HG02798 (cell line): ENCODE measurements at regions not wholly inside any gene's neighbourhood (a gene's known extent, or its start where the extent isn't known, plus 50 kb on each side); places are given as distances from the start of the nearest gene placed in this dataset.
"Not testable (repeated sequence)": the region's sequence is repeated elsewhere in the genome, so short reads cannot be mapped to it uniquely, and the experiment has no call there.

Experiments used
- ATAC-seq: cut with Tn5 transposase; IDR thresholded peaks from one replicate; pipeline ENCODE4 v1.9.1; 2021; ENCODE audit warnings: mild to moderate bottlenecking; ENCODE audit not compliant: unreplicated experiment, poor library complexity

DNA sequence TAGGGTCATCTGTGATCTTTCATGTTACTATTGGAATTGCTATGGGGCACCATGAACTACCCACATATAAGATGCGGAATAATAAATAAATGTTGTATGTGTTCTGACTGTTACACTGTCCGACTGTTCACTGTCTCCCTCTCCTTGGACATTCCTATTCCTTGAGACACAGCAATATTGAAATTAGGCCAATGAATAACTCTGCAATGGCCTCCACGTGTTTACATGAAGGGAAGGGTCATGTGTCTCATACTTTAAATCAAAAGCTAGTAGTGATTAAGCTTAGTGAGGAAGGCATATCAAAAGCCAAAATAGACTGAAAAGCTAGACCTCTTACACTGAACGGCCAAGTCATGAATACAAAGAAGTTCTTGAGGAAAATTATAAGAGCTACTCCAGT, 751.3 kb downstream of the SOCS6 start:
- no peak for ATAC-seq

DNA sequence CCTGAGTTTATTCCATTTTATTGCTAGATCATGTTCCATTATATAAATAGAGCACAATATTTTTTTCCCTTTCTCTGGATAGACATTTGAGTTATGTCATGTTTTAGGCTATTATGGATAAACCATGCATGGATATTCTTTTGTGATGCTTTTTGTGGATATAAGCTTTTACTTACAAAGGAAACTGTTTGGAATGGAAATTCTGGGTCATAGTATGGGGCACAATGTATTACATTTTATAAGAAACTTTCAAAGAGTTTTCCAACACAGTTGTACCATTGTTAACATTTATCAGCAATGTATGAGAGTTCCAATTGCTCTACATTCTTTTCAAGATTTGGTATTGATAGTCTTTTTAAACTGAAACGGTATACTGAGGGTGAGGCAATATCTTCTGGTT, 749.4 kb downstream of the SOCS6 start:
- ATAC-seq, result no peak

DNA sequence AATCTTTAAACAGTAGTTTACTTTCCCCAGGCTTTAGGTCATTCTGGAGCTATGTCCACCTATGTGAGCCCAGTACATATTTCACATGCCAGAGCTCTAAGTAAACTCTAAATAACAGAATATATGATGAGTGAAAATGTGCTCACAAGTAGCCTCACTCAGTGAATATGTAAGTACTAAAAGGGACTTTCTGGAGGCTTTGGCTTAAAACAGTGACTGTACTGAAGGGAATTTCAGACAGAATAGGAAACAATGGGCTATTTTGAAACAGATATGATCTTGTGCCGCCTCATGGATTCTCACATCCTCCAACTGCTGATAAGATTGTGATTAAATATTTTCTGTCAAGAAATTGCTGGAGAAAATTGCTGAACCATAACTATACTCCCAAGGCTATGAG, 747.9 kb downstream of the SOCS6 start:
- ATAC-seq, result peak; percentile 62

DNA sequence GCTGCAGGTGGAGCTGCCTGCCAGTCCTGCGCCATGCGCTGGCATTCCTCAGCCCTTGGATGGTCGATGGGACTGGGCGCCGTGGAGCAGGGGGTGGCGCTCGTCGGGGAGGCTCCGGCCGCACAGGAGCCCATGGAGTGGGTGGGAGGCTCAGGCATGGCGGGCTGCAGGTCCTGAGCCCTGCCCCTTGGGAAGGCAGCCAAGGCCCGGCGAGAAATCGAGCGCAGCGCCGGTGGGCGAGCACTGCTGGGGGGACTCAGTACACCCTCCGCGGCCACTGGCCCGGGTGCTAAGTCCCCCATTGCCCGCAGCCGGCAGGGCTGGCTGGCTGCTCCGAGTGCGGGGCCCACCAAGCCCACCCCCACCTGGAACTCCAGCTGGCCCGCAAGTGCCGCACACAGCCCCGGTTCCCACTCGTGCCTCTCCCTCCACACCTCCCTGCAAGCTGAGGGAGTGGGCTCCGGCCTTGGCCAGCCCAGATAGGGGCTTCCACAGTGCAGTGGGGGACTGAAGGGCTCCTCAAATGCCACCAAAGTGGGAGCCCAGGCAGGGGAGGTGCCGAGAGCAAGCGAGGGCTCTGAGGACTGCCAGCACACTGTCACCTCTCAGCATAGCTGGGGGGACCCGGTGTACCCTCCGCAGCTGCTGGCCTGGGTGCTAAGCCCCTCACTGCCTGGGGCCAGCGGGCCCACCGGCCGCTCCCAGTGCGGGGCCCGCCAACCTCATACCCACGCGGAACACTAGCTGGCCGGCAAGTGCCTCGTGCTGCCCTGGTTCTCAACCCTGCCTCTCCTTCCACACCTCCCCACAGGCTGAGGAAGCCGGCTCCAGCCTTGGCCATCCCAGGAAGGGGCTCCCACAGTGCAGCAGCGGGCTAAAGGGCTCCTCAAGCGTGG, 742.7 kb downstream of the SOCS6 start:
- not testable (repeated sequence) for ATAC-seq

DNA sequence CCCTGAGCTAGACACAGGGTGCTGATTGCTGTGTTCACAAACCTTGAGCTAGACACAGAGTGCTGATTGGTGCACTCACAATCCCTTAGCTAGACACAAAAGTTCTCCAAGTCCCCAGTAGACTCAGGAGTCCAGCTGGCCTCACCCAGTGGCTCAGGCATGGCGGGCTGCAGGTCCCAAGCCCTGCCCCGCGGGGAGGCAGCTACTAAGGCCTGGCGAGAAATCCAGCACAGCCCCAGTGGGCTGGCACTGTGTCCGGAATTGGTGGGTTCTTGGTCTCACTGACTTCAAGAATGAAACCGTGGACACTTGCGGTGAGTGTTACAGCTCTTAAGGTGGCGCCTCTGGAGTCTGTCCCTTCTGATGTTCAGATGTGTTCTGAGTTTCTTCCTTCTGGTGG, 741.2 kb downstream of the SOCS6 start:
- not testable (repeated sequence) for ATAC-seq

DNA sequence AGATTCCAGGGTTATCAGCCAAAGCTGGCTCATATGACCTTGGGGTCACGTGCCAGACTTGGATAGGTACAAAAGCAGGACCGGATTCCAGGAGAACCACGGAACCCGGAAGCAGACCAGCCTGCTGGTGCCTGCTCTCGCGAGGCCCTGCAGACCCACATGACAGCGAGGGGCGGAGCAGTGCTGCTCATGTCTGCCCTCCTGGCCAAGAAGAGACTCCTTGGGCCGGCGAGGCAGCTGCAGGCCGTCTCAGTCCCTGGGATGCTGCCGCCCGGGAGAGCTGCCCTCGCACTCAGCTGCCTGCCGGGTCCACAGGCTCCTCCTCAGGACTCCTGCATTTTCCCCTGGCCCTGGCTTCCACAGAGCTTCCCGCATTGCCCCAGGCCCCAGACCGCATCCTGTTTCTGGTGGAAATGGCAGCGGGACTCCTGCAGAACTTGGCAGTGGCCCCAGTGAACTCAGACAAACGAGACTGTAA, 739.5 kb downstream of the SOCS6 start:
- no peak for ATAC-seq

DNA sequence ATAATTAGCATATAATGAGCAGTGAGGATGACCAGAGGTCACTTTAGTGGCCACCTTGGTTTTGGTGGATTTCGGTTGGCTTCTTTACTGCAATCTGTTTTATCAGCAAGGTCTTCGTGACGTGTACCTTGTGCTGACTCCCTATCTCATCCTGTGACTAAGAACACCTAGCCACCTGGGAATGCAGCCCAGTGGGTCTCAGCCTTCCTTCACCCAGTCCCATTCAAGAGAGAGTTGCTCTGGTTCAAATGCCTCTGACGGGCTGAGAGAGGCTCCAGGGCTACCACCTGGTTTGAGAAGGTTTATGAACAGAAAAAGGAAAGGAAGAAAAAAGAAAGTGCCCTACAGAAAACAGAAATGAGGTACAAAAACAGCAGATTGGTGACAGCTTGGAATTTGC, 738.7 kb downstream of the SOCS6 start:
- no peak for ATAC-seq

DNA sequence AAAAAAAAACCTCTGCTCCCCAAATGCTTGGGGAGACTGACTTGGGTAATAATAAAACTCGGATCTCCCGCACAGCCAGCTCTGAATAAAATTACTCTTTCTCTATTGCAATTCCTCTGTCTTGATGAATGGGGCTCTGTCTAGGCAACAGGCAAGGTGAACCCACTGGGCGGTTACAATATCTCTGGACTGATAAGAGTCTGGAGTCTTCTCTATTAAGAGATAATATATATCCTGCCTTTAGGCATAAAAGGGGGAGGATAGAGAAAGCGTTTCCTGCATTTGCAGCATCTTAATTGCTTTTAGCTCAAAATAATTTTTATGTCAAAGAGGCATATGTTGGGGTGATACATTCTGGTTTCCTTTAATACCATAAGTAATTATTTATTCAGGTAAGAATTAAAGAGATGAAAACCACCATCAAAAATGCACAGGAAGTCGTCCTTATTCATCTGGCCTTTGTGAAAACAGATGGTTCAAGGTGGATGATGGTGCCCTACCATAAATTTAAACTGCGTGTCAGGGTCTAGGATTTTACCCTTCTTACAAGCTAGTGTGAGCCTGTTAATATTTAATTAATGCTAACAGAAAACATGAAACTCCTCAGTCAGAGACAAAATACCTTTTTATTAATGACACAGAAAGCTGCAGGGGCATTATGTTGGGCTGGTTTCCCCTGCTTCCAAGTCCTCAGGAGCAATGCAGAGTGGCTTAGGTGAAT, 736.8 kb downstream of the SOCS6 start:
- ATAC-seq, result no peak

DNA sequence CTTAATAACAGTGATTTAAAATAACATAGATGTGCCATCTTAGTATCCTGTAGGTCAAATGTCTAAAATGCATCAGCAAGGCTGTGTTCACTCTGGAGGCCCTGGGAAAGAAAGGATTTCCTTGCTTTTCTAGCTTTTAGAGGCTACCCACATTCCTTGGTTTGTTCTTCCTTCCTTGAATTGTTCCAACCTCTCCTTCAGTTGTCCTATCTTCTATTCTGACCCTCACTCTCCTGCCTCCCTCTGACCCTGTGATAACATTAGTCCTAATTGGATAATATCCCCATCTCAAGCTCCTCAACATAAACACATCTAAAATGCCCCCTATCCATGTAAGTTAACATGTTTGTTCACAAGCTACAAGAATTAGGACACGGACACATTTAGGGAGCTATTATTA, 733.5 kb downstream of the SOCS6 start:
- no peak for ATAC-seq

DNA sequence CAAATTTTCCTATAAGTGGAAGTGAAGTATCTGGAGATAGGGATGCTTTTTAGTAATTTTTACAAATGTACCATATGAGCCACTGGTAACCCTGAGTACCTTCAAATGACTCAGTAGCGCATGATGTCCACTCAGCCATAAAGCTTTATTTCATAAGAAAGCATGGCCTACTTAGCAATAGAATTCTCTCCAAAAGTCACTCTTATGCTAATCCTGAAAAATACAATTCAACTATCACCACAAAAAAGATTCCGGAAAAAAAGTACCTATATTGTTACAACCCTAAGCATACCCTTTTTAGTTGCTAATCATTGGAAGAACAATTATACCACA, 732.2 kb downstream of the SOCS6 start:
- no peak for ATAC-seq

DNA sequence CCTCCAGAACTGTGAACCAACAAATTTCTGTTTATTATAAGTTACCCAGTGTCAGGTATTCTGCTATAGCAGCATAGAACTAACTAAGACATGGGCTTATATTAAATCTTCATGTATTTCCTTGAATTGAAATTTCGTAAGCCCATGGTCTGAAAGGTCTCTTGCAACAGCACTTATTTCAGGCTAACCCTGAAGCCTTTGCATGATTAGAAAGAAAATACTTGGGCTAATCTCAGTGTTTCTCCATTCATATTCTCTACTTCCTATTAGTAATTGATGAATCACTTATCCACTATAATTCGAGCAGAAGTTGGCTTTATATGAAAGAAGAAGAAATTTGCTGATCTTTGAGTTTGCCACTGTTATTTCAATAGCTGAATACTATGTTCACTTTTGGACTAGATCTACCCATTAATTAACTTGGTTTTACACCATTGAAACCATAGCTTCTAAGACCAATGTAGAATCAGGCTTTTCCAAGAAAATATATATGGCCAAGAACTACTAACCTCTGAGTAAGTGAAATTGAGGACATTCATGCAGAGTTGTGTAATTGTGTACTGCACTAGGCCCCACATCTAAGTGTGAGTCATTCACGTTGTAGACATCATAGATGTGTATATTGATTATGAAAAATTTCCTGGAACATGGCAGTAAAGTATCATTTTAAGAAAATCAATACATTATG, 731.6 kb downstream of the SOCS6 start:
- no peak for ATAC-seq

DNA sequence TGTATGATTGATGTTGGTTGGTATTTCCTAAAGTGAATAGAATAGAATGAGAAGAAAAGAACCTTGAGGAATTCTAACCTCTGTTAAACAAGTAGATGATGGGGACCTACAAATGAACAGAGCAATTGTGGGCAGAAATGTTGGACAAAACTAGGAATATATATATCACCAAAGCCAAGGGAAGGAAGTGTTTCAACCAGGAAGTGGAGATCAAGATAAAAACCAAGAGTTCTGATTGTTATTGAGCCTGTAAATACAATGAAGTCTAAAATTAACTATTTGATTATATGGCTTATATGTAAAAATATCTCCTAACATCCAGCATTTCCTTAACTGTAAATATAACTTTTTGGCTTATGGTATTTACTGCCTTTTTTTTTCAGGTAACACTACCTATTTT, 730.0 kb downstream of the SOCS6 start:
- no peak for ATAC-seq

DNA sequence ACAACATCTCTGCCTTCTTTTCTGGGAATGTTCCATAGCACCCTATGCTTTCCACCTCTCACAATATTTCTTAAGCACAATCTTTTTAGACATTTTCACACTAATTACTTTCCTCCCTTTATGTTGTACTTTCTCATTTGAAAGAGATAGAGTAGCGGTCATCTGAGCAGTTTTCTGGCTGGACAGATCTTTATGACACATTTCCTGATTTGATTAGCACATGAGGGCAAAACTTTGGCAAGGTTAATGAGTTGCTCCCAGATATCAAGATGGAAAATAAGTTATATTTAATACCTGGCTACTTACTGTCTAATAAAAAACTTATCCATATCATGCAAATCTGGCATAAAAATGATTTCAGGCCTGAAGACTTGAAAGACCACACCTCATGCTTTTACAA, 723.9 kb downstream of the SOCS6 start:
- ATAC-seq, result no peak

DNA sequence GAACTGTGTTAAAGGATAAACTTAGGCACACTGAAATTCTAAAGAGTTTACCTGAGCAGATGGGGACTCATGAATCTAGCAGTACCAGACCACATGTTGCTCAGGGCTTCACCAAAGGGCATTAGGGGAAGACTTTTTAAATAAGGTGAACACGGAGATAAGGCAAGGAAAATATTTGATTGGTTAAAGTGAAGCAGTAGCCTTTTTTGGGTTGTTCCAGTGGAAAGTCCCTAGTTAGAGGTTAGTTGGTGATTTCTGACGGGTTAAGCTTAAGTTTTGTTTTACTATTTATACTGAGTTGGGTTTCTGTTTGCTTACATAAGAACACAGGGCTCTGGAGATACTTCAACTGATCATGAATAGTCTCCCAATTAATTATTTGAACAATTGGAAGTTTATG, 722.5 kb downstream of the SOCS6 start:
- peak; percentile 90 for ATAC-seq

DNA sequence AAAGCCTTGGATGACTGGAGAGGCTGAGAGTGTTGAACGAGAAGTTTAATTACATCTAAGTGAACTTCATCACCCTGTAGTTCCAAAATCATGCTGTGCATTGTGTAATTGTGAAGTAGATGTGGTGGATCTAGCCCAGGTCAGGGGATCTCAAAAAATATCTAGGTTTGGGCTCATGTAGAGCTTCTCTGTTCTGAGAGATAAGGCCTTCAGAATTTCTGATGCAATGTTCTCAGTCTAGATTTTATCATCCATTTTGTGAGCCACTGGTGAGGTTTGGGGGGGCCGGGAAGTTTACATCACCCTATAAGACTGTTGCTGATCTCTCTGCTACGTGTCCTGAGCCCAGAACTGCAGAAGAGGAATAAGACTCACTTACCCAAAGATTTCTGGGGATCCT, 719.4 kb downstream of the SOCS6 start:
- ATAC-seq, result no peak

DNA sequence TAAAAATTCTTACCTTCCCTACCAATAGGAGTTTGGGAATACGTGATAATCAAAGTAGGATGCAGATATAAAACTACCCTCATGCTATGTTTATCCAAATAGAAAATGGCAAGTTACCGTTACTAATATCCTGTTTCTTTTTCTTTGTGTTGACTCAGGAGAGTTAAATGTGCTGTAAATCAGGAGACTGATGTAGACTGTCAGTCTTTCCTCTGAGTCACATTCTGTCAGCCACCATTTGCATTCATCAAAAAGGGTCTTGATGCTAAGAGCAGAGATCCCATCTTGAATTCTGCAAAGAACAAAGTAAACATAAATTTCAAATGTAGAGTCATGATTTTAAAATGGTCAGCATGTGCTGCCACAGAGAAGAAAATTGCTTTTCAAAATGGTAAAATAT, 712.8 kb downstream of the SOCS6 start:
- ATAC-seq, result no peak

DNA sequence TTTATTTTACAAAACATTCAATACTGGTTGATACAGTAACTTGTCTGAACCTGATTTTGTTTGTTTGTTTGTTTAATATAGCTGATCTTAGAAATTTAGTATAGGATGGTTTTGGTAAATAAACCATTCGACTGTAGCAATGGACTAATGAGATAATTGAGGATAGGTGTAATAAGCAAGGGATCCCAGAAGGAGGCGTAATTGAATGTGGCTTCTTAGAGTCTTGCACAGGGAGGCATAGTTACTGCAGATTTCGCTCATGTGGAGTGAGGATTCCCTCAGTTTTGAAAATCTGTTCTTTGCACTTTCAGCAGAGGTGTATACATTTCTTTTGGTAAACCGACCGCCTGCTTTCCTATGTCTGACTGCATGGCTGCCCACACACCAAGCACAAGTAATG, 709.6 kb downstream of the SOCS6 start:
- peak; percentile 34 for ATAC-seq

DNA sequence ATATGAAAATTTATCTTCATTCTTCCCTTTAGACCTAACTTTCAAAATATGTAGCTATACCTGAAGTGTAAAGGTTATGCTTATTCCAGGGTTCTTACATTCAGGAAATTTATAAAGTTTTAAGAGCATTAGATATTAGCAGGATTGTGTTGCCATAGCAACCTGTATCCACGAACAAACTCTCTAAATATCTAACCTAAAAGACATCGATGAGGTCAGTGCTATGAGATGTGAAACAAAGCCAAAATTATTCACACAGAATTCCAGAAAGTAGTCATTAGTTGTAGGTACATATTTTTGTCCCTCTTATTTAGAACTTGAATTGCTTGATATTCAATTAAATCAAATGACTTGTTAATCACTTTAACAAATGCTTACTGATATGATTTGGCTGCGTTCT, 705.3 kb downstream of the SOCS6 start:
- no peak for ATAC-seq

DNA sequence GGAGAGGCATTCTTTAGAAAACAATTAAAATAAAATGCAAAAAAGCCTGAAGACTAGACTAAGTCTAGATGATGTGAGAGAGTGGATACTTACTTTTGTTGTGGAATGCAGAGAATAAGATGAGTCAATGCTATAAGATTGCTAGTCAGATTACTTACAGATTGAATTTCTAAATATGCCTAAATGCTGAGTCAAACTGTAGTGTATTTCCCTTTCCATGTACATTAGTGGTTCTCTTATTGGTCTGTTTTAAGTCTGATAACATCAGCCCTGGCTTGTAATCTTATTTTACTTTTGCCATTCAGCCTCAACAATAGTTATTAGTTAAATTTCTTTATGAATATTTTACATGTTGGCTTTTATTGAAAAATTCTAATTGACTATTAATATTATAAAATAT, 702.7 kb downstream of the SOCS6 start:
- no peak for ATAC-seq

DNA sequence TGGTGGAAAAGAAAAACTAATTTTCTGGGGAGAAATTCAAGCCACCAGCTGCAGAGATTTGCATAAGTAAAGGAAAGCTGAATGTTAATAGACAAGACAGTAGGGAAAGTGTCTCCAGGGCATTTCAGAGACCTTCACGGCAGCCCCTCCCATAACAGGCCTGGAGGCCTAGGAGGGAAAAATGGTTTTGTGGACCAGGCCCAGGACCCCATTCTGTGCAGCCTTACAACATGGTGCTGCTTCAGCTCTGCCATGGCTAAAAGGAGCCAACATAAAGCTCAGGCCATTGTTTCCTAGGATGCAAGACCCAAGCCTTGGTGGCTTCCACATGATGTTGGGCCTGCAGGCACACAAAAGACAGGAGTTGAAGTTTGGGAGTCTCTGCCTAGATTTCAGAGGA, 697.1 kb downstream of the SOCS6 start:
- no peak for ATAC-seq

DNA sequence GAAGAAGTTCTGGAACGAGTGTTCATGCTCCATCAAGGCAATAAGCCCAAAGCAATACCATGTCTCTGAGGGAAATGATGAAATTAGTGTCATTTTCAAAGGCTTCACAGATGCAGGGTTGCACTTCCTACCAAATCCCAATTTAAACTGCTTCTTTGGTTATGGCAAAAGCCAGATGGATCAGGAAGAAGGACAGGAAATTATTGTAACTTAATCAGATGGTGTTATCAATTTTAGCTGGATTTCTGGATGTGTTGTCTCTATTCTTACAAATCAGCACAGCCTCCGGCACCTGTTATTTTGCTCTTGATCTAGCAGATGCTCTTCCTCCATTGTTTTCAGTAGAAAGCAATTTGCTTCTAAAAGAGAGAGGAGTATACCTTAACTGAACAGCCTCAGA, 693.4 kb downstream of the SOCS6 start:
- ATAC-seq, result no peak
